Panc1 (cell line): ENCODE measurements at regions not wholly inside any gene's neighbourhood (a gene's known extent, or its start where the extent isn't known, plus 50 kb on each side); places are given as distances from the start of the nearest gene placed in this dataset.

Source experiments
- POLR2AphosphoS5 ChIP-seq: IDR thresholded peaks from 2 replicates; pipeline ENCODE4 v1.6.1; 2012; ENCODE audit warnings: mild to moderate bottlenecking, low read depth, low read length, moderate library complexity
- TF ChIP-seq, protein P1 (sequence below): fragments of 450-650 bp; IDR thresholded peaks from 2 replicates; pipeline ENCODE4 v1.5.1; 2017; ENCODE audit warnings: mild to moderate bottlenecking

DNA sequence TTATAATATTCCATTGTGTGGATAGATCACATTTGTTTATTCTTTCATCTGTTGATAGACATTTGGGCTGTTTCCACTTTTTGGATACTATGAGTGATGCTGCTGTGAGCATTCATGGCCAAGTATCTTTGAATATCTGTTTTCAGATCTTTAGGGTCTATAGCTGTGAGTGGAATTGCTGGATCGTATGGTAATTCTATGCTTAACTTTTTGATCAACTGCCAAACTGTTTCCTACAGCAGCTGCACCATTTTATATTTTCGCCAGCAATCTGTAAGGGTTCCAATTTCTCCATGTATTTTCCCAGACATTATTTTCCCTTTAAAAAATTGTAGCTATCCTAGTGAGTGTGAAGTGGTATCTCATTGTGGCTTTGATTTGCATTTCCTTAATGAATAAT is 238.1 kb downstream of the AACS start:
- TF ChIP-seq POLR2AphosphoS5, result no peak
- TF ChIP-seq, protein P1, sequence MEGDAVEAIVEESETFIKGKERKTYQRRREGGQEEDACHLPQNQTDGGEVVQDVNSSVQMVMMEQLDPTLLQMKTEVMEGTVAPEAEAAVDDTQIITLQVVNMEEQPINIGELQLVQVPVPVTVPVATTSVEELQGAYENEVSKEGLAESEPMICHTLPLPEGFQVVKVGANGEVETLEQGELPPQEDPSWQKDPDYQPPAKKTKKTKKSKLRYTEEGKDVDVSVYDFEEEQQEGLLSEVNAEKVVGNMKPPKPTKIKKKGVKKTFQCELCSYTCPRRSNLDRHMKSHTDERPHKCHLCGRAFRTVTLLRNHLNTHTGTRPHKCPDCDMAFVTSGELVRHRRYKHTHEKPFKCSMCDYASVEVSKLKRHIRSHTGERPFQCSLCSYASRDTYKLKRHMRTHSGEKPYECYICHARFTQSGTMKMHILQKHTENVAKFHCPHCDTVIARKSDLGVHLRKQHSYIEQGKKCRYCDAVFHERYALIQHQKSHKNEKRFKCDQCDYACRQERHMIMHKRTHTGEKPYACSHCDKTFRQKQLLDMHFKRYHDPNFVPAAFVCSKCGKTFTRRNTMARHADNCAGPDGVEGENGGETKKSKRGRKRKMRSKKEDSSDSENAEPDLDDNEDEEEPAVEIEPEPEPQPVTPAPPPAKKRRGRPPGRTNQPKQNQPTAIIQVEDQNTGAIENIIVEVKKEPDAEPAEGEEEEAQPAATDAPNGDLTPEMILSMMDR, result no peak
